ELR (cell line): ENCODE measurements at regions not wholly inside any gene's neighbourhood (a gene's known extent, or its start where the extent isn't known, plus 50 kb on each side); places are given as distances from the start of the nearest gene placed in this dataset.

Experiments used
- DNase-seq: peaks from one replicate; pipeline ENCODE4 v3.0.0-alpha.2; 2015; ENCODE audit warnings: low read depth

DNA sequence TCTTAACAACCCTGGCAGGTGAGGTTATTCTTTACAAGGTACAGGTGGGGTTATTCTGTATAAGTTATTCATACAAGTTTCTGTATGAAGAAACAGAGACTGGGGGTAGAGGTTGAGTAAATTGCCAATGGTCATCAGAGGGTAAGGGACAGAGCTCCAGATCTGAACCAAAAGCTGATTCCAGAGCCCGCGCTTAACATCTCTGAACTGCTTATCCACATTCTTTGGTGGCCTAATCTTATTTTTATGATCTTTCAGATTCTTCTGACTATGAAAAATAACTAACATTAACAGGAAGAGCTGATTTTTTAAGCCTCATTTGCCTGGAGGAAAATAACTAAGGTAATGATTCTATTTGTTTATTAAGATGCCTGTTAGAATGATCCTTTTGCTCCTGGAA, 63.9 kb upstream of the BARHL2 start:
- DNase-seq = no peak

DNA sequence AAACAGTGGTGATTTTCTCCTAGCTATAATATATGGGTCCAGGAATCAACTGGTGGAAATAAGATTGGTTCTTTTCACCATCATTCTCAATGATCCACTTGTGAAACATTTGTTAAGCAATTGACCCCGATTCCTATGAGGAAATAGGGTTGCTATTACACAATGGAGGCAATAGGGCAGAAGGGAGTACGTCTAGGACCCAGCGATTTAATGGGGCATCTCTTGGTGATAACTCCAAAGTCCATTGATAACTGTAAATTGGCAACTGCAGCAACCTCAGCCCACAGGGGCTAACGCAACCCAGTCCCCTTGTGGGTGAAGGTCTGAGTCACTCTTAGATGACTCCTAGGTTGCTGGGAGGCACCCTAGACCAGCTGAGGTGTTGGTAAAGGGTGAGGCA, 62.5 kb upstream of the BARHL2 start:
- DNase-seq = no peak

DNA sequence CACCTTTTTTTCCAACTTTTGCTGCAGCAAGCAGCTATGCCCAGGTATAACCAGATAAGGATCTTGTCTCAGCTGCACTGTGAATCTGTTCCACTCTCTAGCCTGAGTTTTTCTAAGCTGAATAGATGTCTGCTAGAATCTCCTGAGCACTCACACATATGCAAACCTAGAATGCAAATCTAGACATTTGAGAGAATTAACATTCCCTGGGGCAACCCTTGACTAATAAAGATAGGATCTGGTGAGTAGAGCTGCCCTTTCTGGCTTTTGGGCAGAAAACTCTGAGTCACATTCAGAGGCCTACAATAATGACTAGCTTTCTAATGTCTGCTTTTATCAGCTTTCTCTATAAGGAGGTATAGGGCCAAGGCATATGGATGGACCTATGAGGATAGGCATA, 61.4 kb upstream of the BARHL2 start:
- no peak for DNase-seq

DNA sequence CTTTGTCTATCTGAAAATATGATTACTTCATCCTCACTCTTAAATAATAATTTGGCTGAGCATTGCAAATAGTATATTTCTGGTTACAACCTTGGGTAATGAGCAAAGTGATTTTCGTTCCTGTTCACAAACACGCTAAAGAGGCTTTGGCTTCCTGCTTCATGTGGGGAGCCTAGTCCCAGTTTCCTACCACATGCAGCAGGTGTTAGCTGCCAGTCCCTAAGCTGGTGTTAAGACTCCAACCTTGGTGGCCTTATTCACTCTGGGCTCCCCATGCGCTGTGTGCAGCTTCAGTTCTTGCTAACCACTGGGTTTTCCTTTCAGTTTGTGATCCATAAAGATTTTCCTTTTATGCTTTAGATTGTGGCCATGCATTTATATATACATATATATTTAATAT, 56.7 kb upstream of the BARHL2 start:
- DNase-seq = no peak

DNA sequence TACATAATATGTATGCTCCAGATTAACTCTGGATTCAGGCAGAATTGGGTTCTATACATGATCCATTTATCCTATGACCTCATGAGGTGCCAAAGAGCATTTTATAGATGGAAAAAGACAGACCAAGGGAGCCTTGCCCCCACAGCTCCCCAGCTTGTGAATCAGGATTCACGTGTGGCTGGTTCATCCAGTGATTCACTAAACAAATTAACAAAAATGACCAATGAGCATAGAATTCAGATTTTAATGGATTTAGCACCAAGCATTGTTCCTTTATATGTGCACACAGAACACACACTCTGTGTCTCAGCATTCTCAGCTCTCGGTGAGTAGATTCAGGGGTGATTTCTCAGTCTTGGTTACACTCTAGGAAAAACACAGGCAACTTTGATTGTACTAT, 51.7 kb upstream of the BARHL2 start:
- peak; percentile 14 for DNase-seq

DNA sequence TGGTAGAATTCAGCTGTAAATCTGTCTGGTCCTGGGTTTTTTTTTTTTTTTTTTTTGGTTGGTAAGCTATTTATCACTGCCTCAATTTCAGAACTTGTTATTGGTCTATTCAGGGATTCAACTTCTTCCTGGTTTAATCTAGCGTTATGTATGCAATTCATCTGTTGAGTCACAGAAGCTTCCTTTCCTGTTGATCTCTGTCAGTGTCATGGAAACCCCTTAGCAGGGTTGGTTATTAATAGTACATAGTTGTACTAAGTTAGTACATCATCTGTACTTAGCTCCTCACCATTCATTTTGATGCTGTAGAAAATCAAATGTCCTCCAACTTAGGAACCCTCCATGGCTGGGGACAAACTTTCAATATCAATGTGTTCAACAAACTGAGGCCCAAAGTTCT, 51.0 kb upstream of the BARHL2 start:
- peak; percentile 26 for DNase-seq
